NCI-H1105 treated with DMSO at 0.1 percent for 48 hours (cell line): ENCODE measurements at regions not wholly inside any gene's neighbourhood (a gene's known extent, or its start where the extent isn't known, plus 50 kb on each side); places are given as distances from the start of the nearest gene placed in this dataset.
"Not testable (repeated sequence)": the region's sequence is repeated elsewhere in the genome, so short reads cannot be mapped to it uniquely, and the experiment has no call there.

Source experiments
- DNase-seq: peaks from one replicate; lab custom pipeline; 2025; lab: John Stamatoyannopoulos, UW

GRCh38 chr2:114066186-114066747, 176.4 kb downstream of the ACTR3 start:
- no peak for DNase-seq

- no peak for DNase-seq
Observed at GRCh38 chr2:114068438-114068837, 178.5 kb downstream of the ACTR3 start.

- DNase-seq = no peak
Observed at GRCh38 chr2:114076961-114077360, 187.1 kb downstream of the ACTR3 start.

DNA sequence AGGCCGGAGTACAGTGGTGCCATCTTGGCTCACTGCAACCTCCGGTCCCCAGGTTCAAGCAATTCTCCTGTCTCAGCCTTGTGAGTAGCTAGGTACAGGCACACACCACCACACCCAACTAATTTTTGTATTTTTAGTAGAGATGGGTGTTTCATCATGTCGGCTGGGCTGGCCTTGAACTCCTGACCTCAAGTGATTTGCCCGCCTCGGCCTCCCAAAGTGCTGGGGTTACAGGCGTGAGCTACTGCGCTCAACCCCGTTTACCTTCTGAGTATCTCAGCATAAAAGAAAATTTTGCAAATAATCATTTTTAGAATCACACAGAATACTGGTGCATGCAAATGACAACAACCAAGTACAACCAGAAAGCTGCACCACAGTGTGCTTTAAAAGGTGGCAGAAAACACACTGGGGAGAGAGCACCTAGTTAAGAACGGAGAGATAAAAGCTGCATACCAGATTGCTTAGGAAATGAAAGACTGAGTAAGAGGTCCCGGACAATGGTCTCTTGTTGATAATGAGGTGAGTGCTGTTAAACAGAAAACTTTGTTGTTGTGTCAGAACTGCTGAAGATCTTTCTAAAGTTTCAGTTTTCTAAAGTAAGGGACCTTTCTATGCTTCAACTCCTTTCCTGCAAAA, 189.6 kb downstream of the ACTR3 start:
- no peak for DNase-seq

- DNase-seq = no peak
Observed at GRCh38 chr2:114082731-114083433, 193.0 kb downstream of the ACTR3 start.

DNA sequence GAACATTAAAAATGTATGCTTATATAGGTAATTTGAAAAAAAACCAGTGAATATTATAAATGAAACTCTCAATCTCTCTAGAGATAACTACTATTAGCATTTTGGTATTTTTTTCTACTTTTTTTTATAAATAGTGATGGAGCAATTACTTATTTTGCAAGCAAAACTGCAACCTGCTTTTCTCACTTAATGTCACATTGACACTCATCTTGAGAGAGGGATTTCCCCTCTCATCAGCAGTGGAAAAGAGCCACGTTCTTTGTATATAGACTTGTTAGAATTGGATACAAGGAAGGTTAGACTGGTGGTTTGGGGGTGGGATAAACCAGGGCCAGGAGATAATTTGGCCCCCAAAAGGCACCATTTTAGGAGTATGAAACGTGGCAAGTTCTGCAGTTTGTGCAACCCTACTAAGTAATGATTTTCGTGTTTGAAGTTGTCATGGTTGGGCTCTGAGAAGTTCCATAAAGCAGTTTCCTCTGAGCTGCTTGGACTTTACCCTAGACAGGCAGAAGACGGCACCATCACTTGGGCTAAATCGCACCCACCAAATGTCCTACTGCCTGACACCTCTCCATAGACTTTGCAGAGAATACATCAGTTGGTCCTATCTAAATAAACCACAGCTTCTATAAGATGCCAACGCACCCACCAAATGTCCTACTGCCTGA, 194.0 kb downstream of the ACTR3 start:
- DNase-seq = no peak

GRCh38 chr2:114085238-114085637, 195.3 kb downstream of the ACTR3 start:
- no peak for DNase-seq

DNA sequence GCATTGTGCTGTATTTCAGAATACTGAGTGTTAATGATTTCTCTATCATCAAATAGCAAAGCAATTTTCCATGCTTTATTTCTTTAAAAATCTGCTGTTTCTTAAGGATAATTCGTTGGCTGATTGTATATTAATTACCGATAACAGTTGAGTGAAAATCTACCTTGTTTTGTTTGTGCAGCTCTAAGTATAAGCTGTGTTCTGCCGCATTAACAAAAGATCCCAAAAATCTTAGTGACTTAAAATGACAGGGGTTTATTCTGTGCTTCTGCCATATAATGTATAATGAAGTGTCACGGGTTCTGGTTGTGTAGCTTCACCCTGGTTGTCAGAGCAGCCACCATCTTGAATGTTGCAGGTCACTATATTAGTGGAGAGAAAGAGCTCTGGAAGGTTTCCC, 196.1 kb downstream of the ACTR3 start:
- DNase-seq = no peak

GRCh38 chr2:114089636-114090319, 199.9 kb downstream of the ACTR3 start:
- no peak for DNase-seq

- no peak for DNase-seq
Observed at GRCh38 chr2:114091010-114091409, 201.1 kb downstream of the ACTR3 start.

DNA sequence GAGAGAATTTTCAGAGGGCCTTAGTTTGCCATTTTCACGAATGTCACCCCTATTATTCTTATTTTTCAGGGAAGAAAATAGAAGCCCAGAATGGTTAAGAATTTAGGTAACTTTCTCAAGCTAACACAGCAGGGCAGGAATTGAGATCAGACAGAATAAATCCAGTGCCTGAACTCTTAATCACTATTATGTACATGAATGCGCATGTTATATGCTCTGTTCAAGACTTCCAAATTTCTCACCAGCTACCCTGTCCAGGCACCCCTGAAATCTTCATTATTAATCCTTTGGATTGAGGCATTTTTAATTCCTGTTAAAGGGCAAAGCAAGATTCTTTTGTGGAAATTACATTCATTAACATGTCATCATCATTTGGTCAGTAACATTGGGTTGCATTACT, 218.4 kb downstream of the ACTR3 start:
- DNase-seq = no peak

DNA sequence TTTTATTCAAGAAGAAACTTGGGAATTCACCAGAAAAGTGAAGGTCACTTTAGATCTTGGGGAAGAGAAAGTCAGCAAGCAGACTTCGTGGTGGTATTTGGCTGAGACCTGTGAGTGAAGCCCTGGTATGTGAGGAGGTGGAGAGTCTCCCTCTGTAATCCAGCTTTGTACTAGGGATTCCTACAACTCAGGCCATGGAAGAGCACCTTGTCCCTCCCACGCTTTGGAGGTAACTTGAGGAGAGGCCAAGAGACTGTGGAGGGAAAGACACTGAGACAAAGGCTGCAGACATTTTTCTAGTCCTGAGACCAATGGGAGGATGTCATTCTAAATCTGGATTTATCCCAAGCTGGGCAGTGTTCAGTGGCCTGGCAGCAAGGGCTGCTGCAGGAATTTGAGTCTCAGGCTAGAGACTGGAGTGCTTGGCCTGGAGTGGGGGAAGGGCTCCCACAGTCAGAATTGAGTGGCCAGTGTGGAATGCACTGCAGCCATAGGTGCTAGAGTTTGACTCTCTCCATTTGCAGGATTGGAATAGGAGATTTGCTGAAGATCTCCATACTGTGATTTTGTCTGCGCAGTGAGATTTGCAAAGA, 219.0 kb downstream of the ACTR3 start:
- DNase-seq = no peak

DNA sequence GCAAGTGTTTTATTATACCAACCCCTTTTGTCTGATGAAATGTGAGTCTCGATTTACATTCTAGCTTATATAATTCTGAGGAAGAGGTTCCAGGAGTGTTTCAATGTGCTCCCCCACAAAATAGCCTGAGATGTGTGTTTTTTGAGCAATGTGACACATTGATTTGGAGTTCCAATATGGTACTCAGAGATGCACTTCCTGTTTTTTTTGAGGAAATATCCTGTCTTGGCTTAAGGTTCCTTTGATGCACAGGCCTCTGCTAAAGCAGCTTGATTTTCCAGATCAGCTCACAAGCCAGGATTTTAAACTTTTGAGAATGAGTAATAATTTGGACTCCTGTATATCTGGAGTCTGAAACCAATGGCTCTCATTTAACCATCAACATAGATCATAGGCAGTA, 221.4 kb downstream of the ACTR3 start:
- no peak for DNase-seq

DNA sequence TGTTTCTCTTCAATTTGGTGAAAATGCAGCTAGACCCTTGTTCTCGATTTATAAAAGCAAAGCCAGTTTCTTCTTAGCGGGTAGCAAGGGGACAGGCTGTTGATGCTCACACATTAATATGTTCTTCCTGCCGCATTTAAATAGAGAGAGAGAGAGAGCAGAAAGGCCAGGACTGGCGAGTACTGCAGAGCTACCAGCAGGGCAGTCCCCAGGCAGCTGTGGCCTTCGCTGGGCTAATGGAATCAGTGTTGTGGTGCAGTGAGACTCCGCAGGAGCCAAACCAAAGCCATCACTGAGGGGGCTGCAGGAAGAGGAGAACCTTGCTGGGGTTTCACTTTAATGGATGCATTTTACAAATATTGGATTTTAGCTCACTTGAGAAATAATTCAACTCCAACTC, 223.6 kb downstream of the ACTR3 start:
- no peak for DNase-seq

DNA sequence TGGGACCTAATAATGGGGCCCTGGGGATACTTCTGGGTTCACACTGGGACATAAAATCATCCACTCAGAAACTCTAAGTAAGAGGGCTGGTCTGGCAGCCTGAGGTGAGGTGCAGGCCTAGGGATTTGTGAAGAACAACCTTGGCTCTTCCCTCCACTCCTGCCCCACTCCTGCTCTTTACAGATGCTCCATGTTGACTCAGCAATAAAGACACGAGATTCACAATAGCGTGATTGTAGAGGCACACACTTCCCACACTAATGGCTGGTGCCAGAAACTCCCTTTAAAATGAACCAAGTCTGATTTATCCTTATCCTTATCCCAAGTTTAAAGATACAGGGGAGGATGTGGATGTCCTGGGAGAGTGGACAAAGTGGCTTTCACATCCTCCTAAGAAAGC, 228.2 kb downstream of the ACTR3 start:
- DNase-seq = no peak

DNA sequence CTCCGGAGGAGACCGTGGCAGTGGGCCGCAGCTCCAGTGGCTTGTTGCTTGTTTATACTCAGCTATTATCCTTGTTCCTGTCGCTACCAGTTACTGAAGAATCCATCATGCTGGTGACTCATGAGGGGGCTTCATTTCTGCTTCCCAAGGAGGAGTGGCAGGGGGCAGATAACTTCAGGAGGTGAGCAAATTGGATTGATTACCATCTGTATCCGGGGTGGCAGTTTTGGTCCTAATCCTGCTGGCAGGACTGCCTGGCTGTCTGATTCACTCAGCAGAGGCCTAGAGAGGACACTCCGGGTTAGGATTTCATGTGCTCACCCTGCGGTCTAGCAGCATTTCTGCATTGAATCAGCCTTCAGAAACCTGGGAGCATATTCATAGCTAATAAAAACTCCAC, 230.0 kb downstream of the ACTR3 start:
- DNase-seq = no peak

GRCh38 chr2:114122930-114123329, 233.0 kb downstream of the ACTR3 start:
- peak; percentile 69 for DNase-seq

DNA sequence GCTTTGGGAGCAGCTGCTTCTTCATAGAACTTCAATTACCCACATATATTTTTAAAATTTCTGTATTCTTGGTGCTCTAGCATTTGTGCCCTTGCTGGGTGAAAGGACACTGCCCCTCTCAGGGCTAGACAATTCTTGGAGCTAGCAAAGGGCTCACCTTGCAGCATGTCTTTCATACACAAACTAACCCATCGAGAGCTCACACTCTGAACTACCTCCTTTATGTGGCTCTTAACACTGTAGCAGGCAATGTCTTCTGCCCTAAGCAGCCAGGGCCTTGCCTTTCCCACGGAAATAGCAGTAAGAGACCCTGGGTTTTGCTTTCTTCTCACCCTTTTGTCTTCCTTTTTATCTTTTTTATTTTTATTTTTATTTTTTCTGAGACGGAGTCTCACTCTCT, 234.0 kb downstream of the ACTR3 start:
- no peak for DNase-seq

- DNase-seq = no peak
Observed at GRCh38 chr2:114127372-114127771, 237.5 kb downstream of the ACTR3 start.

DNA sequence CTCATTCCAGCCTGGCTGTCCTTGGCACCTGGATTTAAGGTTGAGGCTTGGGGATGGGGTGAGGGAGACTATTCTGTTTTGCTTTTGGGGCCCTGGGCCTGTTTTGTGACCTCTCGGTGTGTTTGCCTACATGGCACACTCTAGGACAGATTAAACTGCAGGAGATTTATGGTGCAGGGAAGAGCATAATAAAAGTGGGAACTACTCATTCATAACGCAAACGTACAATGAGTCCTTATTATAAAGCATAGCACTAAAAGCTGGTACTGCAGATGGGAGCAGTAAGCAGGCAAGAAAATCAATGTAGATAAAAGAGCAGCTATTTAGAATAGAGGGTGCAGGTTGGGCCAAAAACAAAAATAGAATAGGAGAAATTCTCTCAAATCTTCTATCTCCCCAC, 238.4 kb downstream of the ACTR3 start:
- no peak for DNase-seq

- no peak for DNase-seq
Observed at GRCh38 chr2:114128725-114129124, 238.8 kb downstream of the ACTR3 start.

DNA sequence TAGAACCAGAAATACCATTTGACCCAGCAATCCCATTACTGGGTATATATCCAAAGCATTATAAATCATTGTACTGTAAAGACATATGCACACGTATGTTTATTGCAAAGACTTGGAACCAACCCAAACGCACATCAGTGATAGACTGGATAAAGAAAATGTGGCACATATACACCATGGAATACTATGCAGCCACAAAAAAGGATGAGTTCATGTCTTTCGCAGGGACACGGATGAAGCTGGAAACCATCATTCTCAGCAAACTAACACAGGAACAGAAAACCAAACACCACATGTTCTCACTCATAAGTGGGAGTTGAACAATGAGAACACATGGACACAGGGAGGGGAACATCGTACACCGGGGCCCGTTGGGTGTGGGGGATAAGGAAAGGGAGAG, 242.2 kb downstream of the ACTR3 start:
- DNase-seq = not testable (repeated sequence)
